Ishikawa (cell line): ENCODE measurements at regions not wholly inside any gene's neighbourhood (a gene's known extent, or its start where the extent isn't known, plus 50 kb on each side); places are given as distances from the start of the nearest gene placed in this dataset.

Experiments used
- CEBPB ChIP-seq: IDR thresholded peaks from 2 replicates; pipeline ENCODE4 v1.6.1; 2012
- CREB1 ChIP-seq: IDR thresholded peaks from 2 replicates; pipeline ENCODE4 v1.6.1; 2012; ENCODE audit warnings: low read depth
- EGR1 ChIP-seq: IDR thresholded peaks from 2 replicates; pipeline ENCODE4 v1.6.1; 2012
- EP300 ChIP-seq: IDR thresholded peaks from 2 replicates; pipeline ENCODE4 v1.6.1; 2012; ENCODE audit warnings: borderline replicate concordance
- FOXM1 ChIP-seq: IDR thresholded peaks from 2 replicates; pipeline ENCODE4 v1.6.1; 2012; ENCODE audit warnings: low read depth, borderline replicate concordance
- NFIC ChIP-seq: IDR thresholded peaks from 2 replicates; pipeline ENCODE4 v1.6.1; 2012
- RAD21 ChIP-seq: IDR thresholded peaks from 2 replicates; pipeline ENCODE4 v1.6.1; 2012; ENCODE audit warnings: low read depth
- REST ChIP-seq: IDR thresholded peaks from 2 replicates; pipeline ENCODE4 v1.6.1; 2012; ENCODE audit warnings: low read depth, mild to moderate bottlenecking
- TAF1 ChIP-seq: IDR thresholded peaks from 2 replicates; pipeline ENCODE4 v1.6.1; 2012; ENCODE audit warnings: low read depth, mild to moderate bottlenecking
- TCF12 ChIP-seq: IDR thresholded peaks from 2 replicates; pipeline ENCODE4 v1.6.1; 2012; ENCODE audit warnings: low read depth
- TEAD4 ChIP-seq: IDR thresholded peaks from 2 replicates; pipeline ENCODE4 v1.6.1; 2012
- YY1 ChIP-seq: IDR thresholded peaks from 2 replicates; pipeline ENCODE4 v1.6.1; 2012; ENCODE audit warnings: low read depth
- ZBTB7A ChIP-seq: IDR thresholded peaks from 2 replicates; pipeline ENCODE4 v1.6.1; 2012; ENCODE audit warnings: low read depth
- TF ChIP-seq, protein P1 (sequence below): IDR thresholded peaks from 2 replicates; pipeline ENCODE4 v1.6.1; 2012
- TF ChIP-seq, protein P2 (sequence below): IDR thresholded peaks from 2 replicates; pipeline ENCODE4 v1.6.1; 2012

GRCh38 chr22:48499456-48500425, 1327.9 kb downstream of the BRD1 start:
- no peak for TF ChIP-seq ZBTB7A
- TF ChIP-seq CREB1, result no peak
- TF ChIP-seq, protein P1, sequence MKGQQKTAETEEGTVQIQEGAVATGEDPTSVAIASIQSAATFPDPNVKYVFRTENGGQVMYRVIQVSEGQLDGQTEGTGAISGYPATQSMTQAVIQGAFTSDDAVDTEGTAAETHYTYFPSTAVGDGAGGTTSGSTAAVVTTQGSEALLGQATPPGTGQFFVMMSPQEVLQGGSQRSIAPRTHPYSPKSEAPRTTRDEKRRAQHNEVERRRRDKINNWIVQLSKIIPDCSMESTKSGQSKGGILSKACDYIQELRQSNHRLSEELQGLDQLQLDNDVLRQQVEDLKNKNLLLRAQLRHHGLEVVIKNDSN, result no peak
- no peak for TF ChIP-seq TCF12
- TF ChIP-seq FOXM1, result no peak
- no peak for TF ChIP-seq EP300
- no peak for TF ChIP-seq REST
- no peak for TF ChIP-seq NFIC
- no peak for TF ChIP-seq EGR1
- TF ChIP-seq TEAD4, result no peak
- TF ChIP-seq CEBPB, result no peak
- TF ChIP-seq TAF1, result no peak
- TF ChIP-seq RAD21, result no peak
- TF ChIP-seq, protein P2, sequence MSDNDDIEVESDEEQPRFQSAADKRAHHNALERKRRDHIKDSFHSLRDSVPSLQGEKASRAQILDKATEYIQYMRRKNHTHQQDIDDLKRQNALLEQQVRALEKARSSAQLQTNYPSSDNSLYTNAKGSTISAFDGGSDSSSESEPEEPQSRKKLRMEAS, result no peak
- no peak for TF ChIP-seq YY1

DNA sequence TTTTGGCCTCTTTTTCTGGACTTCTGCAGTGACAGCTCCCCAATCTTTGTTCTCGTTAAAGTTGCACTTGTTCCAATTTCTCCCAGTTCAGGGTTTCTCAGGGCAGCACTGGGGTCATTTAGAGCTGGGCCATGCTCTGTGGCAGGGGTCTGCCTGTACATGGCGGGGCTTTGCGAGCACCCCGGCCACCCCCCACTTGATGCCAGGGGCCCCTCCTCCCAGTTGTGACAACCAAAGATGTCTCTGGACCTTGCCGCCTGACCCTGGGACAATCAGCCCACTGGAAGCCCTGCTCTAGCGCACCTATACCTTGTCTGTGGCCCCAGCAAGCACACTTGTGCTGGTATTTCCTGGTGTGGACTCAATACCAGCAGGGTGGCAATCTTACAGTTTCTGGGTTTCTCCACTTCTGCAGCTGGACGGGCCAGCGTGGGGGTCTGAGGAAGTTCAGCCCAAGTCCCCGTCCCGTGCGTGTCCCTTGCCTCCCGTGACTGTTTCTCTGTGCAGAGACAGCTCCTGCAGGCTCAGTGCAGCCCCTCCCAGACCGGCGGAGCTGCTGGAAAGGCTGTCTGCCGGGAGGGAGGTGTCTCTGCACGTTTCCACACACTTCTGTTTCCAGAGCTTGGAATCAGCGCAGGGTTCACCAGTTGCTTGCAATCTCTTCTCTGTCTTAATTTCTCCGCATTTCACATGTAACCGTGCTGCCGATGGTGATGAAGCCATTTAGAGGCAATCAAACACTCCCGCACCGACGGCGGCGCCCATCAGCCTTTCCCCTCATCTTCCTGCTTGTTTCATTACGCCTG, 1328.9 kb downstream of the BRD1 start:
- no peak for TF ChIP-seq EP300
- TF ChIP-seq, protein P2, result no peak
- TF ChIP-seq RAD21, result no peak
- no peak for TF ChIP-seq NFIC
- TF ChIP-seq TEAD4, result no peak
- TF ChIP-seq EGR1, result no peak
- no peak for TF ChIP-seq TAF1

DNA sequence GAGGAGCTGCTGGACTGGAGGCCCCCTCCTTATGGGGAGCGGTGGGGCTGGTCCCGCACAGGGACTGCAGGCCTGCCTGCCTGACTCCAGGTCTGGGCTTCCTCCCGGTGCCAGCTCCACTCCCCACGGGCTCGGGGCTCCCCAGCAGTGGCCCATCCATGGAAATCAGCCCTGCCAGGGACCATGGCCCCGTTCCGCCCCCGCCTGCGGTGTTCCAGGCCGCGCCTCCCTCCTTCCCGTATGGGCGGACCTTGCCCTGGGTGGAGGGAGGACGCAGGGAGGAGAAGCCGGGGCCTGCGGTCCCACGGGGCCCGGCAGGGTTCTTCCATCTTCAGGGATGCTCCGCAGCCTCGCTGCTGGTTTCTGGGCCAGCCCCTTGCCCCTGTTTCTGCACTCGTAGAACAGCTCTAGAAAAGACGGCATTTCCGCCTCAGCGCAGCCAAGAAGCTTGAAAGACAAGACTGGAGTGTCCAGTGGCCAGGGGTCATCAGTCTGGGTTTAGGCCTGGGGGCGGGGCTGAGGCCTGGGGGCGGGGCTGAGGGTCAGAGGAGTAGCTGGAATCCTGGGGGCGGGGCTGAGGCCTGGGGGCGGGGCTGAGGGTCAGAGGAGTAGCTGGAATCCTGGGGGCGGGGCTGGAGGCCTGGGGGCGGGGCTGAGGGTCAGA, 1330.6 kb downstream of the BRD1 start:
- TF ChIP-seq EGR1 (no peak), YY1 (no peak), CREB1 (no peak), TCF12 (no peak), NFIC (no peak), EP300 (no peak)
- TF ChIP-seq, protein P1, result no peak

GRCh38 chr22:48496226-48496845, 1331.3 kb downstream of the BRD1 start:
- TF ChIP-seq CEBPB, result no peak
- no peak for TF ChIP-seq NFIC
- TF ChIP-seq REST, result no peak
- no peak for TF ChIP-seq TAF1

GRCh38 chr22:48495751-48496080, 1332.0 kb downstream of the BRD1 start:
- TF ChIP-seq YY1, result no peak
- no peak for TF ChIP-seq CEBPB
- no peak for TF ChIP-seq ZBTB7A
- no peak for TF ChIP-seq RAD21
- TF ChIP-seq, protein P2, result no peak
- TF ChIP-seq EGR1, result no peak
- TF ChIP-seq CREB1, result no peak
- TF ChIP-seq FOXM1, result no peak
